Motor neuron (in vitro differentiated cells): ENCODE measurements at regions not wholly inside any gene's neighbourhood (a gene's known extent, or its start where the extent isn't known, plus 50 kb on each side); places are given as distances from the start of the nearest gene placed in this dataset.

Source experiments
- ATAC-seq, 8 experiments: fragments of 200-7000 bp; cut with Tn5 transposase; replicated peaks in 6 of 8; 2 replicates each; pipeline ENCODE4 v1.8.0; 2021; ENCODE audit warnings: mild to moderate bottlenecking in 8 of 8, moderate library complexity in 8 of 8
- H3K27ac ChIP-seq, 2 donors: fragments of 250-450 bp; sonication (Bioruptor Pico); 2 replicates each; pipeline ENCODE4 v1.9.0; 2021; ENCODE audit warnings: antibody characterized with exemption in 2 of 2, mild to moderate bottlenecking in 2 of 2, moderate library complexity in 1 of 2
- H3K4me1 ChIP-seq, 2 donors: fragments of 250-450 bp; sonication (Bioruptor Pico); replicated peaks in 1 of 2; 2 replicates each; pipeline ENCODE4 v1.6.1; 2021; ENCODE audit warnings: antibody characterized with exemption in 2 of 2, mild to moderate bottlenecking in 2 of 2, moderate library complexity in 1 of 2
- H3K4me3 ChIP-seq, 5 donors: fragments of 250-450 bp; sonication (Bioruptor Pico); 2 replicates each; pipeline ENCODE4 v1.9.0; 2021; ENCODE audit warnings: antibody characterized with exemption in 5 of 5, mild to moderate bottlenecking in 5 of 5, moderate library complexity in 4 of 5
- WGBS, 10 experiments: fragments of 450-650 bp; shearing (Covaris generic); methylation state at CpG; one replicate each; pipeline ENCODE4 v1.0.0; 2022; 5-methylcytosine and 5-hydroxymethylcytosine counted together
- in situ Hi-C, 9 experiments: fragments of 400-800 bp; cut with MboI; loops; one replicate each; pipeline ENCODE4 v1.15.0; 2021; ENCODE audit warnings: low sequenced_read_pairs in 9 of 9, low pct_unique_long_range_greater_than_20kb in 2 of 9; ENCODE audit not compliant: unreplicated experiment in 9 of 9

GRCh38 chr9:26439061-26439624 is 453.5 kb downstream of the CAAP1 start:
- Histone ChIP-seq H3K27ac (no peak overlapping the region), H3K4me3 (no peak overlapping the region), H3K4me1 (peaks cover 12 to 15% of the 10 kb centered on the region in 2 donors)
- in situ Hi-C loops, result no loop called here
- ATAC-seq, result peak in 2 of 8 experiments; percentile 69 to 72
- 0 to 90% (median 68%) methylated on average over 2 to 3 of the region's 3 CpGs; no CpG with 5 or more reads in 1 of the 10 experiments for WGBS, 10 experiments

DNA sequence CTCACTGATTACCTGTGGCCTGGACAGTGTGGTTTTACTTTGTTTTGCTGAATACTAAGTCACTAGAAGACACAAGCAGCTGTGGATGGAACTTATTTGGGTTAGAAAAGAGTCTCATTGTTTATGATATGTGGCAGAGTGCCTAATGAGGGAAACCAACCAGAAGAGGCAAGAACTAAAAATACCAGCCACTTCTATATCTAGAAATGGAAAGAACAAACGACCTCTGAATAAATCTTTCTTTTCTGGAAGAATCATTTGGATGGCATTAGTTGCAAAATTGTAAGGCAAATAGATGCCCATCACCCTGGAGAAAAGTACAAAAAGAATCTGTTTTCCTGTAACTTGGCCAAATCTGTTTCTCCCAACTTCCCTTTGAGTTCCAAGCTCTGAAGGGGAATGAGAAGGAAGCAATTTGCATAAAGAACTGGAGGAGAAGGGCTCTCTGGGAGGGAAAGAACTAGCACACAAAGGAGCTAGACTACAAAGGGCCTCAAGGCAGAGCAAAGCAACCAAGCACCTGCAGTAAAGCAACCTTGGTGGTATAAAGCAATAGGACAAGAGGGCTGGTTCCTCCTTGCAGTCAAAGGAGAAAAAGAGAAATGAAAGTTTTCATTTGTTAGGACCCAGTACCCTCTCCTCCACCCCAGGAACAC is 455.4 kb downstream of the CAAP1 start:
- whole genome bisulfite sequencing, 10 experiments, result 0 to 75% (median 55%) methylated on average over 1 of the region's 1 CpG; no CpG with 5 or more reads in 2 of the 10 experiments
- no peak overlapping the region for H3K4me3 ChIP-seq
- in situ Hi-C loops, result no loop called here
- H3K4me1 ChIP-seq, result peaks cover 12 to 17% of the 10 kb centered on the region in 2 donors
- peak in 2 of 8 experiments; percentile 42 to 73 for ATAC-seq
- H3K27ac ChIP-seq, result no peak overlapping the region

GRCh38 chr9:26426551-26427131 is 466.0 kb downstream of the CAAP1 start:
- Histone ChIP-seq H3K4me1 (no peaks in the 10 kb centered on the region), H3K4me3 (no peak overlapping the region), H3K27ac (no peak overlapping the region)
- 31 to 100% (median 79%) methylated on average over 1 to 6 of the region's 16 CpGs; no CpG with 5 or more reads in 4 of the 10 experiments for WGBS, 10 experiments
- peak in 2 of 8 experiments; percentile 15 to 46 for ATAC-seq
- in situ Hi-C loops, result no loop called here

DNA sequence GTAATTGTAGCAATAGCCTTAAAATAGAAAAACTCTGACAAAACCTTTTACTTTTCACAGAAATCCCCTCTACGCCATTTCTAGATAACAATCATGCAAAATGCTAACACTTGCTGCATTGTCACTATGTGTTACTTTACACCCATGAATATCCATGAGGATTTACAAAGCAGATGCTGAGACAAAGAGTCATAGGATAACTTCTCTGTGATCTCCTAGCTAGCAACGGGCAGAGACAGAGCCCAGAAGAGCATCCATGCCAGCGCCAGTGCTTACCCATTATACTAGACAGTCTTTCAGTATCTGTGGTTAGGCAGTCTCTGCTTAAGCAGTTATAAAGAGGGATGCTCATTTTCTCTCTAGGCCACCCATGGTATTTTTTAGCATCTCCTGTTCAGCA is 474.1 kb downstream of the CAAP1 start:
- Histone ChIP-seq H3K27ac (no peak overlapping the region), H3K4me3 (no peak overlapping the region), H3K4me1 (peaks cover 0 to 5% of the 10 kb centered on the region in 2 donors)
- peak in 4 of 8 experiments; percentile 41 to 54 (median 50) for ATAC-seq
- 0 to 87% (median 48%) methylated on average over 1 to 3 of the region's 3 CpGs; no CpG with 5 or more reads in 2 of the 10 experiments for WGBS, 10 experiments
- in situ Hi-C loops, result no loop called here

GRCh38 chr9:26415528-26415927 is 477.1 kb downstream of the CAAP1 start:
- WGBS, 10 experiments, result 0 to 84% (median 48%) methylated on average over 1 to 3 of the region's 3 CpGs
- H3K4me1 ChIP-seq, result peaks cover 0 to 7% of the 10 kb centered on the region in 2 donors
- H3K4me3 ChIP-seq, result no peak overlapping the region
- no peak overlapping the region for H3K27ac ChIP-seq
- in situ Hi-C loops, result no loop called here
- ATAC-seq, result peak in 6 of 8 experiments; percentile 35 to 91 (median 70)

DNA sequence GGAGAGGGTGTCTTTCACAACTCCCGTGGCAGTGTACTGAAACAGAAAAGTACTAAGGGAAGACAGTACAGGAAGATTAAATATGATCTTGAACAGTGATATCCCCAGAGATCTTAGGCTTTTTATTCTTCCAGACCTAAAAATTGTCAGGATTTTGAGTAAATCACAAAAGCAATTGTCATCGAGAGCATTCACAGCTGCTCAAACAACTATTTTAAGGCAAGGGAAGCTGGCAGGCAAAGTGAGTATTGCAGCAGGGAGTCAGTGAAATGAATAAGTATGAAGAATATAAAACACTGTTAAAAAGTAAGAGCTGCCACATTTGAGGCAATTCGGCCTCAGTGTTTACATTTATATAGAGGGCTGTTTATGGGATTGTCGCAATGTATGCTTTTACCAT is 479.0 kb downstream of the CAAP1 start:
- 3 to 83% (median 63%) methylated on average over 1 to 4 of the region's 4 CpGs; no CpG with 5 or more reads in 1 of the 10 experiments for WGBS, 10 experiments
- no peak for ATAC-seq
- peaks cover 0 to 7% of the 10 kb centered on the region in 2 donors for H3K4me1 ChIP-seq
- no peak overlapping the region for H3K4me3 ChIP-seq
- no peak overlapping the region for H3K27ac ChIP-seq
- in situ Hi-C loops, result no loop called here

GRCh38 chr9:26412446-26412845 is 480.2 kb downstream of the CAAP1 start:
- in situ Hi-C loops, result no loop called here
- 29 to 100% (median 82%) methylated on average over 1 of the region's 1 CpG; no CpG with 5 or more reads in 4 of the 10 experiments for WGBS, 10 experiments
- no peak overlapping the region for H3K27ac ChIP-seq
- H3K4me1 ChIP-seq, result peaks cover 0 to 7% of the 10 kb centered on the region in 2 donors
- no peak overlapping the region for H3K4me3 ChIP-seq
- no peak for ATAC-seq

DNA sequence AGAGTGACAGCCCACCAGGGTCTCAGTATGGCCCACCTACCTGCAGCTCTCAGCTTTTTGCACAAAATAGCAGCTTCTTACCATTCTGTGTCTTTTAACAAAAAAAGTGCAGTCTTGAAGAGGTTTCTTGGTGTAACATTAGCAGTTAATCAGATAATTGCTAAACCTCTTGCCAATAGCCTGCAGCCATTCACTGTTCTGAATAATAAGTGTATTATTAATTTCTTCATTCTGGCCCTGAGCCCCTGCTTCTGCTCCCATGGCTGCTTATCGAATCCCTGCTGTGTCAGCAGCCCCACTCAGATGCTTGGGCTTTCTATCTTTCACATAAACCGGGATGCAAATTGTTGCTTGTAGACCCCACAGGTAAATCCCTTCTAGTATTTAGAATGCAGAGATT is 485.9 kb downstream of the CAAP1 start:
- Histone ChIP-seq H3K4me1 (no peaks in the 10 kb centered on the region), H3K4me3 (no peak overlapping the region), H3K27ac (no peak overlapping the region)
- in situ Hi-C loops, result no loop called here
- WGBS, 10 experiments, result 0 to 100% (median 36%) methylated on average over 1 to 2 of the region's 2 CpGs; no CpG with 5 or more reads in 4 of the 10 experiments
- no peak for ATAC-seq

DNA sequence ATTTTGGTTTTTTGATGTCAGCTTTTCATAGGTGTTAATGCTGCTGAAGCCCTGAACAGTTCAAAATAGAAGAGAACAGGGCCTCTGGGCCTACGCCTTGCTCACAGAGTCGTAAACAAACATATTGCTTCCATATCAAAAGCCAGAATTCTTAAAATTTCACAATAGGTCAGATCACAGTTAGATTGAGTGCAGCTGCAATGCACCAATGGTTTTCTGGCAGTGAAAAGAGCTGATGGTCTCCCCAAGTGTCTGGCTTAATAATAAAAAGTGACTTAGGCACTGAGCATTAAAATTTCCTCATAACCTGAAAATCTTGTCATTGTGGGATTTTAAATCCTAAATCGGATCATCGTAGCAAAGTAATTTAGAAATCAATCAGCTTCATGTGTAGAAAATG is 493.0 kb downstream of the CAAP1 start:
- 6 to 100% (median 93%) methylated on average over 2 to 4 of the region's 4 CpGs for WGBS, 10 experiments
- ATAC-seq, result no peak
- in situ Hi-C loops, result no loop called here

GRCh38 chr9:26394025-26394424 is 498.6 kb downstream of the CAAP1 start:
- WGBS, 10 experiments, result 0 to 100% (median 83%) methylated on average over 1 of the region's 1 CpG; no CpG with 5 or more reads in 7 of the 10 experiments
- no peak for ATAC-seq
- Histone ChIP-seq H3K4me3 (no peak overlapping the region), H3K4me1 (no peaks in the 10 kb centered on the region), H3K27ac (no peak overlapping the region)
- in situ Hi-C loops, result no loop called here

More for the DNA sequence above, 493.0 kb downstream of the CAAP1 start:
- no peak overlapping the region for H3K27ac ChIP-seq
- H3K4me3 ChIP-seq, result no peak overlapping the region
- no peaks in the 10 kb centered on the region for H3K4me1 ChIP-seq

- no peak for ATAC-seq
- H3K27ac ChIP-seq, result no peak overlapping the region
- no peak overlapping the region for H3K4me3 ChIP-seq
- H3K4me1 ChIP-seq, result no peaks in the 10 kb centered on the region
- in situ Hi-C loops, result no loop called here
These were observed 500.0 kb downstream of the CAAP1 start for GRCh38 chr9:26392639-26393038.

DNA sequence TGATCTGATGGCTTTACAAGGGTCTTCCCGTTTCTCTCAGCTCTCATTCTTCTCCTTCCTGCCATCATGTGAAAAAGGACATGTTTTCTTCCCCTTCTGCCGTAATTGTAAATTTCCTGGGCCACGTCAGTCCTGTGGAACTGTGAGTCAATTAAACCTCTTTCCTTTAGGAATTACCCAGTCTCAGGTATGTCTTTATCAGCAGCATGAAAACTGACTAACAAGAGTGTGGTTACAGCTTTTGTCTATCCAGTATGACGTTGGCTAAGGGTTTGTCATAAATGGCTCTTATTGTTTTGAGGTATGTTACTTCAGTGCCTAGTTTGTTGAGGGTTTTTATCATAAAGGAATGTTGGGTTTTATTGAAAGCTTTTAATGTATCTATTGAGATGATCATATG is 501.6 kb downstream of the CAAP1 start:
- in situ Hi-C loops, result no loop called here
- 0 to 100% (median 61%) methylated on average over 1 to 4 of the region's 4 CpGs; no CpG with 5 or more reads in 1 of the 10 experiments for WGBS, 10 experiments
- H3K4me3 ChIP-seq, result no peak overlapping the region
- H3K27ac ChIP-seq, result no peak overlapping the region
- no peak for ATAC-seq
- H3K4me1 ChIP-seq, result no peaks in the 10 kb centered on the region

DNA sequence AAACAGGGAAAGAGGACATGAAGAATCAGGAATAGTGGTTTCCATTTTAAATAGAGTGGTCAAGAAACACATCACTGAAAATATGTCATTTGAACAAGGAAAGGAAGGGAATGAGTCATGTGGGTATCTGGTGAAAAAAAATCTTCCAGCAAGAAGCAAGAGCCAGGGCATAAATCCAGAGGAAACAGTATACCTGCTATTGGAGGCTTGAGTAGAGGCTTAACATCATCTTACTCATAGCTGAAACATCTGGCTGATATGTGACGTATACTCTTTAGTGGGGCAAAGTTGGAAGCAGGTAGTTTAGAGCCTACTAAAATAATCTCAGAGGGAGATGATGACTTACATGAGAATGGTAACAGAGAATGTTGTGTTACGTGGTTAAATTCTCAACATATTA is 517.2 kb downstream of the CAAP1 start:
- no peak for ATAC-seq
- no peak overlapping the region for H3K27ac ChIP-seq
- in situ Hi-C loops, result no loop called here
- WGBS, 10 experiments, result 59 to 100% (median 100%) methylated on average over 1 to 2 of the region's 2 CpGs; no CpG with 5 or more reads in 3 of the 10 experiments
- H3K4me3 ChIP-seq, result no peak overlapping the region
- H3K4me1 ChIP-seq, result no peaks in the 10 kb centered on the region
